Suprapubic skin (tissue), 4 donors: ENCODE measurements at regions not wholly inside any gene's neighbourhood (a gene's known extent, or its start where the extent isn't known, plus 50 kb on each side); places are given as distances from the start of the nearest gene placed in this dataset.
"Not testable (repeated sequence)": the region's sequence is repeated elsewhere in the genome, so short reads cannot be mapped to it uniquely, and the experiment has no call there.

Experiments
- DNase-seq, 2 donors: peaks; one replicate each; pipeline ENCODE4 v3.0.0-alpha.2; 2019; ENCODE audit warnings: low spot score in 2 of 2
- H3K27ac ChIP-seq: fragments of 200-600 bp; sonication (generic); one replicate; pipeline ENCODE4 v1.5.1; 2019
- H3K27me3 ChIP-seq: fragments of 200-600 bp; sonication (generic); one replicate; pipeline ENCODE4 v1.5.1; 2019
- H3K36me3 ChIP-seq: fragments of 200-600 bp; sonication (generic); one replicate; pipeline ENCODE4 v1.5.1; 2019
- H3K4me1 ChIP-seq: fragments of 200-600 bp; sonication (generic); one replicate; pipeline ENCODE4 v1.5.1; 2019
- H3K4me3 ChIP-seq: fragments of 200-600 bp; sonication (generic); one replicate; pipeline ENCODE4 v1.5.1; 2019; ENCODE audit warnings: mild to moderate bottlenecking
- H3K9me3 ChIP-seq: fragments of 200-600 bp; sonication (generic); one replicate; pipeline ENCODE4 v1.5.1; 2019
- CTCF ChIP-seq, 2 donors: fragments of 200-600 bp in 1 of 2; fragments of 450-650 bp in 1 of 2; sonication (generic) in 1 of 2; IDR thresholded peaks; one replicate each; pipeline ENCODE4 v1.5.1; 2016 to 2019; ENCODE audit warnings: antibody characterized with exemption in 2 of 2, mild to moderate bottlenecking in 1 of 2, moderate library complexity in 1 of 2
- EP300 ChIP-seq: sonication (generic); formaldehyde crosslinking; IDR thresholded peaks from one replicate; pipeline ENCODE4 v1.6.1; 2017; ENCODE audit warnings: antibody characterized with exemption
- POLR2A ChIP-seq, 2 donors: fragments of 450-650 bp; IDR thresholded peaks; one replicate each; pipeline ENCODE4 v1.6.1; 2017; ENCODE audit warnings: antibody characterized with exemption in 2 of 2, mild to moderate bottlenecking in 2 of 2, moderate library complexity in 2 of 2
- POLR2AphosphoS5 ChIP-seq, 3 donors: sonication (generic); formaldehyde crosslinking; IDR thresholded peaks; one replicate each; pipeline ENCODE4 v1.6.1; 2017; ENCODE audit warnings: antibody characterized with exemption in 3 of 3
- WGBS: methylation state at CpG from one replicate; pipeline ENCODE4 v1.1.5; 2018; 5-methylcytosine and 5-hydroxymethylcytosine counted together

GRCh38 chr18:56443166-56443907 is 195.1 kb downstream of the TXNL1 start:
- 73% methylated on average over 3 of the region's 3 CpGs for WGBS
- Histone ChIP-seq H3K4me3 (no peak overlapping the region), H3K9me3 (no peaks in the 10 kb centered on the region), H3K4me1 (peaks cover 8% of the 10 kb centered on the region), H3K27ac (no peak overlapping the region), H3K27me3 (no peaks in the 10 kb centered on the region), H3K36me3 (no peaks in the 10 kb centered on the region)
- DNase-seq, result no peak
- TF ChIP-seq EP300 (no peak), CTCF (IDR thresholded peaks at IDR 0.05) (no peak), POLR2A (IDR thresholded peaks at IDR 0.05) (no peak), POLR2AphosphoS5 (IDR thresholded peaks at IDR 0.05) (no peak)

- DNase-seq, H3K27ac ChIP-seq, H3K4me3 ChIP-seq, H3K9me3 ChIP-seq, H3K36me3 ChIP-seq, H3K4me1 ChIP-seq, H3K27me3 ChIP-seq: not testable (repeated sequence)
- 90% methylated on average over 2 of the region's 2 CpGs for WGBS
Observed at GRCh38 chr18:56438480-56438879, 199.9 kb downstream of the TXNL1 start.

- TF ChIP-seq EP300 (no peak), CTCF (IDR thresholded peaks at IDR 0.05) (no peak), POLR2A (IDR thresholded peaks at IDR 0.05) (no peak), POLR2AphosphoS5 (IDR thresholded peaks at IDR 0.05) (no peak)
- no peaks in the 10 kb centered on the region for H3K9me3 ChIP-seq
- 75% methylated on average over 1 of the region's 1 CpG for WGBS
- H3K27me3 ChIP-seq, result no peaks in the 10 kb centered on the region
- H3K4me3 ChIP-seq, result no peak overlapping the region
- no peak for DNase-seq
- no peak overlapping the region for H3K27ac ChIP-seq
- no peaks in the 10 kb centered on the region for H3K4me1 ChIP-seq
- H3K36me3 ChIP-seq, result no peaks in the 10 kb centered on the region
Observed at GRCh38 chr18:56436651-56437050, 201.7 kb downstream of the TXNL1 start.

- TF ChIP-seq EP300 (no peak), POLR2AphosphoS5 (IDR thresholded peaks at IDR 0.05) (no peak), CTCF (IDR thresholded peaks at IDR 0.05) (no peak), POLR2A (IDR thresholded peaks at IDR 0.05) (no peak)
- 78% methylated on average over 3 of the region's 3 CpGs for WGBS
Observed at GRCh38 chr18:56433919-56434318, 204.5 kb downstream of the TXNL1 start.

GRCh38 chr18:56431551-56431950 is 206.8 kb downstream of the TXNL1 start:
- DNase-seq, result no peak
- no peak overlapping the region for H3K4me3 ChIP-seq
- H3K27ac ChIP-seq, result no peak overlapping the region
- no peaks in the 10 kb centered on the region for H3K4me1 ChIP-seq
- peaks cover 5% of the 10 kb centered on the region for H3K9me3 ChIP-seq
- H3K36me3 ChIP-seq, result no peaks in the 10 kb centered on the region
- TF ChIP-seq POLR2AphosphoS5 (IDR thresholded peaks at IDR 0.05) (no peak), CTCF (IDR thresholded peaks at IDR 0.05) (no peak), POLR2A (IDR thresholded peaks at IDR 0.05) (no peak), EP300 (no peak)
- no peaks in the 10 kb centered on the region for H3K27me3 ChIP-seq

More at GRCh38 chr18:56433919-56434318, 204.5 kb downstream of the TXNL1 start:
- no peaks in the 10 kb centered on the region for H3K4me1 ChIP-seq
- H3K27ac ChIP-seq, result no peak overlapping the region
- no peaks in the 10 kb centered on the region for H3K36me3 ChIP-seq
- H3K27me3 ChIP-seq, result no peaks in the 10 kb centered on the region
- H3K4me3 ChIP-seq, result no peak overlapping the region
- H3K9me3 ChIP-seq, result no peaks in the 10 kb centered on the region
- DNase-seq, result no peak

GRCh38 chr18:56423626-56424025 is 214.8 kb downstream of the TXNL1 start:
- Histone ChIP-seq H3K4me3 (no peak overlapping the region), H3K9me3 (peaks cover 5% of the 10 kb centered on the region), H3K36me3 (no peaks in the 10 kb centered on the region), H3K4me1 (no peaks in the 10 kb centered on the region), H3K27ac (no peak overlapping the region), H3K27me3 (no peaks in the 10 kb centered on the region)
- TF ChIP-seq EP300, result no peak
- TF ChIP-seq POLR2AphosphoS5 (IDR thresholded peaks at IDR 0.05), result no peak
- no peak for TF ChIP-seq CTCF (IDR thresholded peaks at IDR 0.05)
- no peak for TF ChIP-seq POLR2A (IDR thresholded peaks at IDR 0.05)
- no peak for DNase-seq
